ENCODE measurements at regions not wholly inside any gene's neighbourhood (a gene's known extent, or its start where the extent isn't known, plus 50 kb on each side); places are given as distances from the start of the nearest gene placed in this dataset.

DNA sequence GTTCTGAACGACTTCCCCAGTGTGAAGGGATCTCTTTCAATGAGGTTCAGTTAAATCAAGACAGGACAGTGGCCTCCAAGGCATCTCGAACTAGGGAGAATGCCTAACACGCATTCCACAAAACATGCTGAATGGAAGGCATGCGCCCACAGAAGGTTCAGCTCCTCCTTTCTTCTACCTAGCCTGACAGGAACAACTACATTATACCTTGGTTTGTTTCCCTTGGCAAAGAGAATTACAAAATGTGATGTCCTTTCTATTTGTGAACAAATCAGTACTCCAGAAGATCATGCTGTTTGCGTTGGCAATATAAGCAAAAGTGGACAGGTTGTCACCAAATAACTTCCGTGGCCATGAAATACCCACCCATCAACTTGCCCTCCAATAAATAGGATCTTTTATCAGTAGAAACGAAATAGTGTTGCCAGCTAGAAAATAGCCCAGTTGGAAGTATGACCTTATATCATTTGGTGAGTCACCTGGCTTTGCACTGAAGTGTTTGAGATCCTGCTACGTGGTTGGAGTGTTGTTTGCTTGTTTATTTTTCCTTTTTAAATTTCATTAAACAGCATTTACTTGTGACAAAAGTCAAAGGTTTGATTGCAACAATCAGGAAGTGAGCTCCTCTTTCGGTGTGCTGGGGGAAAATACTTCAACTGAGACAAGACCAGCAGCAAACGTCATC, 117.0 kb upstream of the FAM204A start:
- ATAC-seq (ENCODE audit: low FRiP score): no peak
- DNase-seq (ENCODE audit: low spot score): no peak
- TF ChIP-seq, protein P1, sequence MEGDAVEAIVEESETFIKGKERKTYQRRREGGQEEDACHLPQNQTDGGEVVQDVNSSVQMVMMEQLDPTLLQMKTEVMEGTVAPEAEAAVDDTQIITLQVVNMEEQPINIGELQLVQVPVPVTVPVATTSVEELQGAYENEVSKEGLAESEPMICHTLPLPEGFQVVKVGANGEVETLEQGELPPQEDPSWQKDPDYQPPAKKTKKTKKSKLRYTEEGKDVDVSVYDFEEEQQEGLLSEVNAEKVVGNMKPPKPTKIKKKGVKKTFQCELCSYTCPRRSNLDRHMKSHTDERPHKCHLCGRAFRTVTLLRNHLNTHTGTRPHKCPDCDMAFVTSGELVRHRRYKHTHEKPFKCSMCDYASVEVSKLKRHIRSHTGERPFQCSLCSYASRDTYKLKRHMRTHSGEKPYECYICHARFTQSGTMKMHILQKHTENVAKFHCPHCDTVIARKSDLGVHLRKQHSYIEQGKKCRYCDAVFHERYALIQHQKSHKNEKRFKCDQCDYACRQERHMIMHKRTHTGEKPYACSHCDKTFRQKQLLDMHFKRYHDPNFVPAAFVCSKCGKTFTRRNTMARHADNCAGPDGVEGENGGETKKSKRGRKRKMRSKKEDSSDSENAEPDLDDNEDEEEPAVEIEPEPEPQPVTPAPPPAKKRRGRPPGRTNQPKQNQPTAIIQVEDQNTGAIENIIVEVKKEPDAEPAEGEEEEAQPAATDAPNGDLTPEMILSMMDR (IDR thresholded peaks at IDR 0.05): no peak

DNA sequence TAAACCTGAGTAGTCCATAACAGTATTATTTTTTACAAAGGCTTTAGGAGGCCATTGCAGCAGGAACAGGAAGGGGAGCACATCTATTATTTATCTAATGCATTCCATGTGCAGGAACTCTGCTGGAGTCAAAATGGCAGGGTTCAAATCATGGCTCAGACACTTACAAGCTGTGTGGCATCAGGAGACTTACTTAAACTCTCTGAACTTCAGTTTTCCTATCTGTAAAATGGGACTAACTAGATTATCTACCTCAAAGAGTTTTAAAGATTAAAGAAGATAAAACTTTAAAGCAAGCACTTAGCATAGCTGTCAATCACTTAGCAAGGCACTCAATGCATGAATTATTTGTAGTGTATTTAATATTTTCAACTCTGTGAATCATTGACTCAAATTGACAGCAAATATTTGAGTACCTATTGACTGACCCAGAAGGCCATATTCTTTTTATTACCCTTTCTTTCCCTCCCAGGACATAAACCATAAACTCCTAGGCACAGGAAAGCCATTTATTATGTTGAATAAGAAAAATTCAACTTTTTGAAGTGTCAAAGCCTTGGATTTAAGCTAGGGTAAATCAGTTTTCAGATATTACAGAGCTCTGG, 115.8 kb upstream of the FAM204A start:
- DNase-seq (ENCODE audit: low spot score) (no peak), ATAC-seq (ENCODE audit: low FRiP score) (no peak)
- TF ChIP-seq, protein P1 (IDR thresholded peaks at IDR 0.05): no peak

DNA sequence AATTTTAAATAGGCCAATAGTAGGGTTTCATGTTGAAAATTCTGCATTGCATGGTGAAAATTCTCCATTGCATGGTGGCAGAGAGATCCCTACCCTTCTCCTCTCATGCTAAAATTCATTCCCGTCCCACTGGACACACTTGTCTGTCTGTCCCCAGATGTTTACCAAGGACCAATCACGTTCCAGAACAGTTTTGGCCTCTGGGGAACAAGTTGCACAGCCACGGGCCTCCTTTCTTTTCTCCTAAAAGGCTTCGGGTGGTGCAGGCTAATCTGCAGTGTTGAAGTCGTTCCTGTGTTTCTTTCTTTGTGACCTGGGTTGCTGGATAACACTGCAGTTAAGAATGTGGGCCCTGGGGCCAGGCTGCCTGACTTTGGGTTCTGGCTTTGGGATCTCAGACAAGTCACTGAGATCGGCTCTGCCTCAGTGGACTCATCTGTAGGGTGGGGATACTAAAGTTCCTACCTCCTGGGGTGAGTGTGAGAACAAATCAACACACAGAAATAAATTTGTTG, 113.1 kb upstream of the FAM204A start:
- no peak for ATAC-seq (ENCODE audit: low FRiP score)
- DNase-seq (ENCODE audit: low spot score): no peak
- TF ChIP-seq, protein P1 (IDR thresholded peaks at IDR 0.05): no peak

DNA sequence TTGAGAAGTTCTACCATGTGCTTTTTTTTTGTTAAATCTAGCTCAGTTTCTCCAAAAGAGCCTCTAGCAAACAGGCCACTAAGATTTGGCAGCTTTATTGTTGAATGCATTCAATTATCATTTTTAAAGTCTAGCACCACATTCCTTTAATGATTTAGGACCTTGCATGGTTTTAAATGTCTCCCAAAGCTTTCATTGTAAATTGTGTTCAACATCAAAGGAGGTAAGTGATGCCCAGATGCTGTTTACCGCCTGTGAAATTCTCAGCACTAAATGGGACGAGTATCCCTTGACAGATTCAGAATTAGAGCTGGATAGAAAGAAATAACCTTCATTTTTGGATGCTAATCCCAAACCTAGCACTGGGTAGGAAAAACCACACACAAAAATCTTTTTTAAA, 112.1 kb upstream of the FAM204A start:
- ATAC-seq (ENCODE audit: low FRiP score) (no peak), DNase-seq (ENCODE audit: low spot score) (no peak)
- TF ChIP-seq, protein P1 (IDR thresholded peaks at IDR 0.05): no peak

DNA sequence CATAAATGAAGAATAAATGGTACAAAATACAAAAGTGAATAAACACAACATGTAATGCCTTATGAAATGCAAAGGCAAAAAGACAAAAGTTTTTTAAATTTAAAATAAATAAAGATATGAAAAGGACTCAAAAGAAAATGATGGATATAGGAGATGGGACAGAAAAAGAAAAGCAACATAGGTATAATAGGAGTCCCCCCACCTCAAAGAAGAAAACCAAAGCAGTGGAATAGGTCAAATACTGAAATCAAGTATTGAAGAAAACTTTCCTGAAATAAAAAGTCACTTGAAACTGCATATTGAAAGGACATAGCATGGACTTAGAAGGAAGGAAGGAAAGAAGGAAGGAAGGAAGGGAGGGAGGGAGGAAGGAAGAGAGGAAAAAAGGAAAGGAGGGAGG, 110.0 kb upstream of the FAM204A start:
- ATAC-seq (ENCODE audit: low FRiP score) (no peak), DNase-seq (ENCODE audit: low spot score) (no peak)
- TF ChIP-seq, protein P1 (IDR thresholded peaks at IDR 0.05): no peak

DNA sequence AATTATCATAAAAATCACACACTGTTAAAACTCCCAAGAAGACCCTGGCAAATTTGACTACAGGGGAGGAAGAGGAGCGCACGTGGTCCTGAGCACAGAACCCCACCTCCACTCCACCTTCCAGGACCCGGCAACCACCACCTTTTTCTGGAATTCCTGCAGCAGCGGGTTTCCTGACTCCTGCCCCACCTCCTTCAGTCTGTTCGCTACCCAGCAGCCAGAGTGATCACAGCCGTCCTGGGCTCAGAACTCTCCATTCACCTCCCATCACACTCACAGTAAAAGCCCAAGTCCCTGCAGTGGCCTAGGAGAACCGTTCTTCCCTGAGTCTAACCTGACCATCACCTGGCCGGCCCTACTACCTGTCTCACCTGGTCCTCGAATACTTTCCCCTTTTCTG, 107.4 kb upstream of the FAM204A start:
- TF ChIP-seq, protein P1 (IDR thresholded peaks at IDR 0.05): no peak
- no peak for DNase-seq (ENCODE audit: low spot score)
- no peak for ATAC-seq (ENCODE audit: low FRiP score)

DNA sequence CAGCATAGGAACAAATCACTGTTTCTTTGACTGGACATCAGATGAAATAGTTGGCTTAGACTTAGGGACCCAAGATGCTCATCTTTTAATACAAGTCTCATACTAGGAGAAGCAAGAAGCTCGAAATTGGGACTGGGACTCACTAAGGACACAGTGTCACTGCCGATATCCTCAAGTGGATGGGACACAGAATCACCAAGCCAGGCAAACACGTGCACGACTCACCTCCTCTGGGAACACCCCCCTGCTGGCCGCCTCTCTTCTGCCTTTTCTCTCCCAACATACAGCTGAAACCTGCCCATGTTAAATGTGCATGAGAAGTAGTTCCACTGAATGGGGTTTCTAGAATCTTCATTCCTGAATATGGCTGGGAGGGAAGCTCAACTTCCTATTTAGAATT, 106.6 kb upstream of the FAM204A start:
- DNase-seq (ENCODE audit: low spot score): no peak
- TF ChIP-seq, protein P1 (IDR thresholded peaks at IDR 0.05): no peak
- ATAC-seq (ENCODE audit: low FRiP score): no peak
